CD4-positive, alpha-beta T cell treated with Interleukin-4 for 1 hour (primary cell): ENCODE measurements at regions not wholly inside any gene's neighbourhood (a gene's known extent, or its start where the extent isn't known, plus 50 kb on each side); places are given as distances from the start of the nearest gene placed in this dataset.
"Not testable (repeated sequence)": the region's sequence is repeated elsewhere in the genome, so short reads cannot be mapped to it uniquely, and the experiment has no call there.

Experiments
- DNase-seq, 2 donors: peaks; one replicate each; pipeline ENCODE4 v3.0.0-alpha.2; 2020 to 2022

DNA sequence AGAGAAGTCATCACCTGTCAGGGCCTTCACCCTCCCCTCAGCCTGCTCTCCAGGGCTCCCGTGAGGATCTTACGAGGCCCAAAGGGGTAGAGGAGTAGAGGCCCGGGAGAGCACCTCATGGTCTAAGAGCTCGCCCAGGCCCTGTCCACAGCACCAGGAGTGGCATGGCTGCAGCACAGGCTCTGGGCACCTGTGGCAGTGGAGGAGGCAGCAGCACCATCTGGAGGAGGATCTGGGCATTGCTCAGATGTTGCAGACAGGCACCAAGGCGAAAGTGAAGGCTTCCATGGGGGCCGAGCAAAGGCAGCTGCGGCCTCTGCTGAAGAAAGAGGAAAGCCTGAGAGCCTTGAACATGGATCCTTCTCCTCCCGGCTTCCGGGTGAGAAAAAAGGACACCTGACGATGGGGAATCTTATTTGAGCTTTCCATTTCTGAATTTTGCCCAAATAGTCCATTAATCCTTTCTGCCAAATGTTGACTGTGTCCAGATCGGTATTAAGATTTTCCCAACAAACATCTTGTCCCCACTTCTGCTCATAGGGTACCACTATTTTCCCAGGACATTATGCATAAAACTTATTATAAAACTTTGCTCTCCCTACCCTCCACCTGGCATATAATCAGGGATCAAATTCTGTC lies 604.7 kb downstream of the PTPRC start:
- peak; percentile 70 to 71 for DNase-seq

DNA sequence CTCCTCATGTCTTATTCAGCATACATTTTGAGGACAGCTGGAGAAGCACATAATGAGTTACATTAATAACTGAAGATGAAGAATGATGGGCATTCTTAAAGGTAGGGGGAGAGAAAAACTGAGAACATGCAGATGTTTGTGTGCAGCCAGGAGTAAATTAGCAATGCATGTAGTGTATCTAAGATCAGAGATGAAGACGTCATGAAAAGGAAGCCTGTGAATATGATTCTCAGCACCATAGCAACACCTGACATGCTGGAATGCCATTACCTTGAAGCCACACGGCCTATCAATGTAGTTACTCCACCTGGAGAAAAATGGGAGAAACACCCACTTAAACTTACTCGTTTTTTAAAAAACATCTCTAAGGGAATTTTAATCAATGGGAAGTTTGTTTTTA lies 607.1 kb downstream of the PTPRC start:
- DNase-seq = no peak

DNA sequence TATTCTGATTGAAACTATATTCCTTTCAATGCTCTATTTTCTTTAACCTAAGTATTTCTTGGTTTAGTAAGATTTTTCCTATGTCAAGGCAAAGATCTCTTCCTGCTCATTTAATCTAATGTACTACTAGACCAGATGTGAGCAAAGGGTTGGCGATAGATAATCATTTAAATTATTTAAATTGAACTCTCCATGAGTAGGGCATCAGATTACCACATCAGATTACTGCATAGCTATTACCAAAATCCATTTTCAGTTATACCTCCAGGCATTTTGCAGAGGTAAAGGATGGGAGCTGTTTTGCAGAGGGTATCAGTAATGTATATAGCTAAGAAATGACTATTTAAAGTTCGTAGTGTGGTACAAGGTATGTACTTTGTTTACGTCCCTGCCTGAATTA lies 607.9 kb downstream of the PTPRC start:
- no peak for DNase-seq

DNA sequence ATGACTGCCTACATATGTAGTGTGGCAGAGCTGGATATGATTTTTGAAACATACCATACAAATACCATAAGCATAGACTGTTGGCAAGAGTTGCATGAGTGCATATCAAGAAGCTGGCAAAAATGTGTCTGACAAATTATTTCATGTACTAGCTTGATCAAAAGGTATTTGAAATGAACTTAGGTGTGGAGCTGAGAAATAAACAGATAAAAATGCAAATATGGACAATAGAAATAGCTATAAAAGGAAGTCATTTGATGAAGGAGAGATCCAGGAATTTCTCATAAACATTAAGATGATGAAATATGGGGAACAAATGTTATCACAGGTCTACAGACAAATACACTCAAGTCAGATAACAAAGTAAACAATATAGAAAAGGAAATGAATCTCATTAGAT lies 609.1 kb downstream of the PTPRC start:
- no peak for DNase-seq

DNA sequence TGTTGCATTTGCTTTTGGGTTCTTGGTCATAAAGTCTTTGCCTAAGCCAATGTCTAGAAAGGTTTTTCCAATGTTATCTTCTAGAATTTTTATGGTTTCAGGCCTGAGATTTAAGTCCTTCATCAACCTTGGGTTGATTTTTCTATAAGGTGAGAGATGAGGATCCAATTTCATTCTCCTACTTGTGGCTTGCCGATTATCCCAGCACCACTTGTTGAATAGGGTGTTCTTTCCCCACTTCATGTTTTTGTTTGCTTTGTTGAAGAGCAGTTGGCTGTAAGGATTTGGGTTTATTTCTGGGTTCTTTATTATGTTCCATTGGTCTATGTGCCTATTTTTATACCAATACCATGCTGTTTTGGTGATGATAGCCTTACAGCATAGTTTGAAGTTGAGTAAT lies 615.2 kb downstream of the PTPRC start:
- DNase-seq = not testable (repeated sequence)

DNA sequence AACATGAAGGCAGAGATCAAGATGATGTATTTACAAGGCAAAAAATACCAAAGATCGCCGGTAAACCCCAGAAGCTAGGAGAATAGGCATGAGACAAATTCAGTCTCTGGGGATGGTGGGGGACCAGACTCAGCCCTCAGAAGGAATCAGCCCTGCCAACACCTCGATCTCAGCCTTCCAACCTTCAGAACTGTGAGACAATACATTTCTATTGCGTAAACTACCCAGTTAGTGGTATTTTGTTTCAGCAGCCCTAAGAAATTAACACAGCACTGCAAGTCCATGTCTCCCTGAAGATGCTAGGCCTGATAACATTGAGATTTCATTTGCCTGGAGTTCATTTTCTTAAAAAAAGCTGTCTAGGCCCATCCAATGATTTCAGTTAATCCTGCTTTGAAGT lies 622.5 kb downstream of the PTPRC start:
- no peak for DNase-seq

DNA sequence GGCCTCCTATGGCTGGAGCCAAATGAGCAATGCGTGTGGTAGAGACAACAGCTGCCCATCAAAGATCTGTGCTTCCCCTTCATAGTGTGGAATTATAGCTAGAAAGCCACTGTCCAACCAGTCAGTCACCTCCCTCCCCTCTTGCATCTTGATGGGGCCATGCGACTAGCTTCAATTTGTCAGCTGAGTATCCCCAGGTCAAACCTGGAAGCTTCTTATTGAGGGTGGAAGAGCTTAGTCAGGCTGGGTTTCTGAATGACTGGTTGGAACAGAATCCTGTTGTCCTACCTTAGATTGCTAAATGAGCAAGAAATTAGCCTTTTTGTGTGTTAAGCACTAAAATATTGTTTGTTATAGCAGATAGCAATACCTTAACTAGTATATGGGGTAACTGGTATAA lies 625.4 kb downstream of the PTPRC start:
- DNase-seq = no peak

DNA sequence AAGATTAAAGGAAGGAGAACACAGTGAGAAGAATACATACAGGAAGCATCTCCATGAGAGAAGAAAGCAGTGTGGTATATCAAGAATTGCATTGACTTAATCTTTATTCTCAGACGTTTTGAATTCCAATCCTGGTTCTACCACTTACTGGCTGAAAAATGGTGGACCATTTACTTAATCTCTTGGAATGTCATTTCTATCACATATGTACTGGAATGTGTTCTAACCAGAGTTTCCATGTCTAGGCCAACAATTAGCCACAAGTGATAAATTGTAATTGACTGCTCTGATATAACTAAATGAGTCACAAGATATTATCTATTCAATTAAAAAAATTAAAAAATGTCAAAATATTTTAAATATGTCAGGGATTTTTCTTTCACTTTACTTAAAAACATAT lies 626.1 kb downstream of the PTPRC start:
- no peak for DNase-seq

DNA sequence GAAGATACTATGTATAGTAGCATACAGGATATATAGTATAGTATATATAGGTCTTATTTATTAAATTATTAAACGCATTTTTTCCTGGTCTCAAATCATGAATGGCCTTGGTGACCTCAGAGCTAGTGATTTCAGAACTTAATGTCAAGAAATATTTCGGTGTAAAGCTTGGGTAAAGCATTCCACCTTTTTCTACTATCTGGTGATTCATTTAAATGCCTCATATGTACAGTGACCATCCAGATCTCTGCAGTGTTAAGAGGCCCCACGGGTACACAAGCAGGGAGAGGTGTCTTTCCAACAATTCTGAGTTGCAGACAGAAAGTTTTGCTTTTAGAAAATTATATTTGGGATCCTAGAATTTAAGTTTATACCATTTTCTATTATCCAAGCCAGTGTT lies 626.5 kb downstream of the PTPRC start:
- DNase-seq = no peak

DNA sequence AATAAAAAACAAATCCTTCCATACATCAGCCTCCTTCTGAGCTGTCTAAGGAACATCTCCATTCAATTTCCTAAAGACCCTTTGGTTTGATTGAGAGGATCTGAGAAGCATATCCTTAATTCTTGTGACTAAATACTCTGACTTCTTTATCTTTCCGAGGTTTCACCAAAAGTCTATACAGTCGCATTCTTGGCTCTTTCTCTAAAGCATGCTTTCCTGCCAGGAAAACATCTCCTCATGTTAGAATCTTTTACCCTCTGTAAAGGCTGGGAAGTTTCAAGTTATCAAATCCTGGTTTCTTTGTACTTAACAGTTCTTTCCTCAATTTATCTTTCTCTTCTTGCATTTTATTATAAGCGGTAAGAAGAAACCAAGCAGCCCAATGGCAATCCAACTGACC lies 630.4 kb downstream of the PTPRC start:
- no peak for DNase-seq

DNA sequence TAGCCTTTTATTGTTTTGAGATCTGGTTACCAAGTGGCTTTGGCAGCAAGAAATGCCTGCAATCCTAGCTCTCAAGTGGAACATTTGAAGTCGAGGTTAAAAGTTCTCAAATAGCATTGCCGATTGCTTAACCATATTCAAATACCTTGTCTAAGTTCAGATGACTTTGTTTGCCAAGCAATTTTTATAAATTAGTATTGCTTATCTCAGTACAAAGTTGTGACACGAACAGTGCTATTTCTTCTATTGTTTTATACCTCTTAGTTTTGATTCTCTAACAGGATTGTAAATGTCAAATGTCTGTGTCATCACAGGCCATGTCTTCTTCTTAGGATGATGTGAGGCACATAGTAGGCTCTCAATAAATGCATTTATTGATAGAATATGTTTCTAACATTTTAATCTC lies 633.3 kb downstream of the PTPRC start:
- DNase-seq = no peak

DNA sequence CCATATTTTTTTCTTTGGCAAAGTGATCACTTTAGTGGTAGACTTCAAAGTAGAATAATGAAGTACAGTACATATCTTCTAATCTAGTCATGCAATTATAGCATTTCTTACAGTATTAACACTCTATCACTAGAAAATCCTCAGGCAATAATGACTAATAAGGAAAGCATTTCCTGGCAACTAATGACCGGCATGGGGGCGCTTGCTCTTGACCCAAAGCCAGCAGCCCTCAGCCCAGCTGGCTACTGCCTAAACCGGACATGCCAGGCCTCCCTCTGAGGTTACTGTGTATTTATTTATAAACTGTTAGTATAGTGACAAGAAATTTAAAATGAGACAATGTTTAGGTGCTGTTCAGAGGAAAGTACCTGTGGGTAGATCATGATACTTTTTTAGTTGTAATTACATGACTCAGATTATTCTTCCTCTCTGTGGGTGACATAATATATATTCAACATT lies 633.8 kb downstream of the PTPRC start:
- no peak for DNase-seq

DNA sequence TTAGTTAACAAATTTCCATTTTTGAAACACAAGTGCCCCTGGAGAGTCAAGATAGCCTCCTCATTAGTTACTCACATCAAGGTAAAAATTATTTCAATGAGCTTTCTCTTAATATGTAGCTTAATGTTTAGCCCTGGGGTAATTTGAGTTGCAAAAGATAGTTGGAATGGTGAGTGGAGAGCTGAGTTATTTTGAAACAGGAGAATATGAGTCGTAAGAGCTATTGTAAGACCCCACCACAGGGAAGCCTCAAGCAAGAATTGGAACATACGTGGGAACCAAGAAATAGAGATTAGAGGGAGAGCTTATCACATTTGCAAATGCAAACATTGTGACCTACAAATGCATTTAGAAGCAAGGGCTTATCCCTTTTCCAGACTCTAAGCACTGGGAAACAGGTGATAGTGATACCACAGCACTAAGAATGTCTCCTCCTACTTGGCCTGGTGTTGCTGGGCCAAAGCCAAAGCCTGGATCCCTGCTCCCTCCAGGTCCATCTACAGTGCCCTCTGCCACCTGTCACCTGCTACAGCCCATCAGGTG lies 635.1 kb downstream of the PTPRC start:
- DNase-seq = no peak

DNA sequence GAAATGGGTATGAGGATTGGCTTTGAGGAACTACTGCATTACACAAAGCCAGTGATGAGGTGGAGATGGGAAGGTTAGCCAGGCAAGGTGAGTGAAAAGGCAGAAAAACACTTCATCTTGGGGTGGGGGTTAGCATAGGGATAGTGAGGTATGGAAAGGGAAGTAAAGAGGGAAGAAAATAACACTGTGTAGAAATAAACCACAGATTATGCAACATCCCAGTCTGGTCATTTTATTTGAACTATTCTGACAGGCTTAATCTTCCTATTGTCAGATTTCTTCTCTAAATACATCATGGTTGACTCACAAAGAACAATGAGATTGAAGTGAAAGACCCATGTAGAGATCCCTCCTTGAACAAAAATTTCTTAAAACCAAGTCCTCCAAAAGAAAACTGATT lies 640.2 kb downstream of the PTPRC start:
- DNase-seq = no peak

DNA sequence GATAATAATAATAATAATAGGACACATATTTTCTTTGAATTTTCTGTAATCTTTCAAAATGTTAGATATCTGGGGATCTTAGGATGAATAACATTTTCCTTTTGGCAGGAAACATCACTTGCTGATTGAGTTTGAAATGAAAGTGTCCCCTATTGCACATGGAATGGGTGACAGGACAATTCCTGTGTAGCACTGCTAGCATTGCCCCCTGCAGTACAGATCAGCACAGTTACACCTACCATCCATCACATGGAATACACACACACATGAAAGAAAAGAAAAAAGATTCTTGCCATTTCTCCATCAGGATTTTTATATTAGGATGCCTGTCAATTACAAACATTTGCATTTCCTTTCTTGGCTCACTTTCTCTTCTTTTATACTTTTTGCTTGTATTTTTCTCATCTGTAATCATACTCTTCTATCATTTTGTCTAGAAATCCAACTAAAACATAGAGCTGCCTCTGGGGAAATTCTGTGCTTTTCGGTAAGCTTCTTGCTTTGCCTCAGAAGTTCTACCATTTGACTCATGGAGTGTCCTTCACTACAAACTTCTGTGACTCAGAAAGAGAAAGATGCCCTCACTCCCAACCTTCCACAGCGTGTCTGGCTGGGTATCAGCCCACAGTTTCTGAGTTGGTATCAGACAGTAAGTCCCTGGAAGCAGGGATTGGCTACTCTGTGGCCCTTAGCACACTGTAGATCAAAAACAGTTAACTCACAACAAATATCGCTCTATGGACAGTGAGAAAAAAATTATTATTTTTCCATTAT lies 641.2 kb downstream of the PTPRC start:
- DNase-seq = no peak

DNA sequence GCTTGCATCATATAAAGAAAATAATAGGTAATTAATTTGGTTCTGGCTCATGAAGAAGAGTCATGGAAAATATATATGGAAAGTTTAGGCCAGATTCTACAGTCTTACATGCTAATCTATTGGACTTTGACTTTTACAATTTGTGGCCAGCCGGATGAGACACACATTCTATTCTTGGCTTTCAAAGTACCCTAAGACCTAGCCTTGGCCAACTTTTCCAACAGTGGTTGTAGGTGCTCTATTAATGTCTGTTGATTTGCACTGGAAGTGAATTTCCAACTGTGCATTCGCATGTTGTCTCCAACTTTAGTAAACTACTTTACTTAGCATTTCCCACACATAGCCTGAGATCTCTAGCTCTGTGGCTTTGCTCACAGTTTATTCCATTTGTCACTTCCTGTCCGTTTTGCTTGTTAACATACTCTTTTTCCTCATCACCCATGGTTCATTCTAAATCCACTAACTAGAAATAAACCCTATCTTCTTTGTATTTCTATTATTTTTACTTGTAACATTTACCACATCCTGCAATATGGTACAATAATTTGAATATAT lies 644.0 kb downstream of the PTPRC start:
- no peak for DNase-seq

DNA sequence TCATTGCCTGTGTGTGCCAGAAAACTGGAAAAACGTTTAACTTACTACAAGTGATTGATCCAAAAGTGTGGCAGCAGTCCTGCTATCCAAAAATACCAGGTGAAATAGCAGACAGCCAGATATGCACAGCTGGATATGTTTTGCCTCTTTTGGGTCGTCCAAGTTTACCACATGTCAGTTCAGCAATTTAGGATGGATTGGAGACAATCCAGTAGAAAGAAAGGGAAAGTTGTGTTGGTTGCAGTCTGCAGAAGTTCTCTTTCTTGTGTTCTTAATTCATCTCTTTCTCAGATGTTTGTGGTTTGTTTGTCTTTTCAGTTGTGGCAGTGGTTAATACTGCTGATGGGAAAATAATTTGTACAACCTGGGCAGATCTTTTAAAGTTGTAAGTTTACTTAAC lies 645.0 kb downstream of the PTPRC start:
- DNase-seq = no peak

DNA sequence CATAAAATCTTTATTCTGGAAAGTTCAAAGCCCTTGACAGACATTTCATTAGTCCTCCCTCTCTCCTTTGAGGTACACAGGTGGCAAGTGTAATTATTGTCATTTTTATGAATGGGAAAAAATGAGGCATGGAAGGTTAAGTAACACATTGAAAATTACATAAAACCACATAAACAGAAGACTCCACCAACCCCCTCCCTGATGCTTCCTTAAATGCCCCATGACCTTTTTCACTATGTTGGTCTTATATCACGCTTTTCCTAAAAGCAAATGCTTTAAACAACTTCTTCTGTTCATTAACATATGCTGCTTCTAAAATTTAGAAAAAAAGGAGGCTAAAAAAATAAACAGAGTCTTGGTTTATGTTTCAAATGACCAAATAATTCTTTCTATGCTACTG lies 648.4 kb downstream of the PTPRC start:
- DNase-seq = no peak

DNA sequence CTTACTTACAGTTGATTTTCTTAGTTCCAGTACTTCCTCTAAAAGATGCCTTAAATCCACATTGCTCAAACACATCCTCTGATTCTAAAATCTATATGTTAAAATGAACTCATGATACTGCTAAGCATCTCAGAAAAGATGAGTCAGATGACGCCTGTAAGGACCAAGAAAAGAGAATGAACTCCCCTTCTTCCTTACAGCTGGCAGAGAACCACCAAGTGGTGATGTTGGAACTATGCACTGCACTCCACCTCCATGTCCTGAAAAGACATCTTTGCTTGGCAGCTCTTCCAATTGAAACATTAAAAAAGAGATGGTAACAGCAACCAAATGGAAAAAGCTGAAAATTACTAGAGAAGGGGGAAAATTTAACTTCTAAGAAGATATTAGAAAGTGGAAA lies 648.8 kb downstream of the PTPRC start:
- DNase-seq = no peak

DNA sequence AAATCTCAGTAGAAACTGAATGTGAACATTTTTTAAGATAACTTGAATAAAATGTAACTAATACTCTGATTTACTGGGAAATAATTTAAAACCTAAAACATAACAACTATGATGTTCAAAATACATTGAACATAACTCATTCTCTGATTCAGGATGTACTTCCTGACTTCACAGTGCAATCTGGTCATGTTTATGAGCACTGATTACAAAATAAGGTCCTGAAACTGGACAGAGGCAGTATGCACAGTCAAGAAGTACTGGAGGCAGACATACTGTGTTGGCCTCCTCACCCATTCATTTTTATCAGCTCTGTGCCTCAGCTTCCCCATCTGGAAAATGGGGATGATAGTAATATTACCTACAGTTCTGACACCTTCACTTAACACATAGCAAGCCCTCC lies 651.3 kb downstream of the PTPRC start:
- no peak for DNase-seq

DNA sequence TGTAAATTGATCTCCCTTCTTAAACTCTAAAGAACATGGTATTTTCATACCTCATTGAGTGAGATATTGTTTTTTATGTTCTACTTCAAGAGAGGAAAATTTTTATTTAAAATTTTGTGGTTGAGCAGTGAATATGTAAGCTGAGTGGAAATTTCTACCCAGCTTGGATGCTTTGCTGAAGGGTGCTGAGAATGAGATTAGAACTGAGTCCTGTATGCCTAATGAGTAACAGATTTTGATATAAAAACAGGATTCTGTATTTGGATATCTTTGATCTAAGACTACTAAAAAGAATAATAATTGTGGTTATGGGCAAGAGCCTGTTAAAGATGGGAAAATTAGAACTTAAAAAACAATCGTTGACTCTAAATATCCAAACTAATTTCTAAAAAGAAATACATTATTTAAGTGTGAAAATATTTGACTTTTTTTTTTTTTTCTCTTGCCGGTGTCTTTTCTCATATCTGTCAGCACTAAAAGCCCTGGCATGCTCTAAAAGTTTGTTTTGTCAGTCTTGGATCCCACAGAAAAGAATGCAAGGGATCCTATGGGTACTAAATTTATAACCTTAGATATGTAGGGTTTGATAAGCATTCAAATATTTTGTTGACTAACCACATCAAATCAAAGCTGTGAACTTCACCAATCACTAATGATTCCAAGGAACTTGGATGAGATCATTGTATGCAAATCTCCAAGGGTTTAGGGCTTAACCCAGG lies 652.3 kb downstream of the PTPRC start:
- no peak for DNase-seq

DNA sequence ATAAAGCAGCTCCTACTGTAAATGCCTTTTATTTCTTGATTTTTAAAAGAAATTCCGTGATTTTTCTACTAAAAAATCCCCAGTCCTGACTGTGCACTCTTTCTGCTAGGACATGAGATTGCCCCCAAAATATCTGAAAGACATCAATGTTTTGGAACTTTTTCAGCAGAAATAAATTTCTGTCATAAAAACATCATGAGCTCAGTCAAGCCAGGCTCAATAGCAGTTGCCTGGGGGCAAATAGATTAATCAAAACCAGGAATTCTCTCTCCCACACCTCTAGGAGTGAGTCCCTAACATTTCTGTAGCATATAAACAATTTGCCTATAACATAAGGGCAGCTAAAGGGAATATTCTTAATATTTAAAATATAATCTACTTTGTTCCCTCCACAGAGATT lies 654.1 kb downstream of the PTPRC start:
- DNase-seq = no peak

DNA sequence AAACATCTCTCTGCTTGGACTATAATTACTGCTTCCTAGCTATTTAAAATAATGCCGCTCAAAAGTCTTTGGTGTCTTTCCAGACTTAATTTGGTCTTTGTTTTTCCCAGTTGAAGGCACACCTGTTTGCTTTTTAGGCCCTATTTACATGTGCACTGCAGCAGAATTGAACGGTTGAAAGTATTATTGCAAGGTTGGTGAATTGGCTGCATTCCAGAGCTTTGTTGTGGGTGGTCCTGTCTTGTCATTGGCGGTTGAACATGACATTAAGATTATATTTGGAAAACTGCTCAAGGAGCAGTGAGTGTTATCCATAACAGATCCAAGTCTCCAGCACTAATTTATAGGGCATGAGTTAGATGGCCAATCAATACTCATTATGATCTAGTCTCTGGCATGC lies 656.3 kb downstream of the PTPRC start:
- no peak for DNase-seq

DNA sequence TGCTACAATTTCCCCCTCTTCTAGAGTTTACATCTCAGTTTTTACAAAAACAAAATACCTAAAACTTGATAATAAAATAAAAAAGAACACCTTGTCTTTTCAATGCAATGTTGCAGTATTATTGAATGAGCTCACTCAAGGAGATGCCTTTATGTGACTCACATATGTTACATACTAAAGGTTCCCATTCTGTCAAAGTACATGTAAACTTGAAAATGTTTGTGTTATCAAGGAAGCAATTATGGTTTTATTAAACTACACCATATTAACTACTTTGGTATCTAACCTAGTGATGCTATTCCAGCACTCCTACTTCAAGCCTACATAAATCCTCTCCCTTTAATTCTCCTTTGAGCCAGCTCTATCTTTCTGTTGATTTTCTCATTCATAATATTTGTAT lies 658.3 kb downstream of the PTPRC start:
- DNase-seq = no peak
